Activated T-helper 17 cell treated with anti-CD3 and anti-CD28 coated beads, Interleukin-2, amount 50 U/mL, for 72 hours (primary cell): ENCODE measurements at regions not wholly inside any gene's neighbourhood (a gene's known extent, or its start where the extent isn't known, plus 50 kb on each side); places are given as distances from the start of the nearest gene placed in this dataset.

ENCODE experiments used
- ATAC-seq: fragments of 150-1000 bp; cut with Tn5 transposase; replicated peaks from 2 replicates; pipeline ENCODE4 v1.10.0; 2021; ENCODE audit warnings: mild to moderate bottlenecking, moderate library complexity
- H3K27ac Mint-ChIP-seq: one replicate; pipeline ENCODE4 v1.8.0; 2022; ENCODE audit warnings: mixed read lengths
- H3K27me3 Mint-ChIP-seq: one replicate; pipeline ENCODE4 v1.8.0; 2022; ENCODE audit warnings: mixed read lengths
- H3K36me3 Mint-ChIP-seq: one replicate; pipeline ENCODE4 v1.8.0; 2022; ENCODE audit warnings: low read depth, mild to moderate bottlenecking, mixed read lengths
- H3K4me1 Mint-ChIP-seq: one replicate; pipeline ENCODE4 v1.8.0; 2022; ENCODE audit warnings: mixed read lengths
- H3K4me3 Mint-ChIP-seq: one replicate; pipeline ENCODE4 v1.8.0; 2022; ENCODE audit warnings: mild to moderate bottlenecking, mixed read lengths
- H3K9me3 Mint-ChIP-seq: one replicate; pipeline ENCODE4 v1.8.0; 2022; ENCODE audit warnings: mixed read lengths

DNA sequence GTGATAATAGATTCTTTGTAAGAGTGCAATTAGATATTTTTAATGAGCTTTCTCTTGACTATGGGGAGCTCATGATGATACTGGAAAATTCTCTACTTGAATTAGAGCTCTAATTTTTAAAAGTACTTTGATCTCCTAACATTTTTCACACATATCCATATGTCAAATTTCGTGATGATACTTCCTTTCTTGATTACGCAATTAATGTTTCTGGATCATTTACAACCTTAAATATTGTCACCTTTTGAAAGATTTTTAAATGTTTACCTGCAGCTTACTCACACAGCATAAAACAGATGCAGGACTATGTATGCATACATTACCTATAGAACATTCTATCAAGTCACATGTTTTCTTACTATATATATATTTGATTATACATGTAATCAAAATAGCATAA lies 598.5 kb upstream of the DSEL start:
- H3K4me3 Mint-ChIP-seq, result no peak overlapping the region
- H3K36me3 Mint-ChIP-seq, result no peaks in the 10 kb centered on the region
- no peak for ATAC-seq
- no peaks in the 10 kb centered on the region for H3K4me1 Mint-ChIP-seq
- H3K9me3 Mint-ChIP-seq, result no peaks in the 10 kb centered on the region
- no peaks in the 10 kb centered on the region for H3K27me3 Mint-ChIP-seq
- H3K27ac Mint-ChIP-seq, result no peak overlapping the region

GRCh38 chr18:68104036-68104435 lies 587.5 kb upstream of the DSEL start:
- H3K9me3 Mint-ChIP-seq, result no peaks in the 10 kb centered on the region
- no peak for ATAC-seq
- no peaks in the 10 kb centered on the region for H3K27me3 Mint-ChIP-seq
- no peak overlapping the region for H3K4me3 Mint-ChIP-seq
- H3K4me1 Mint-ChIP-seq, result no peaks in the 10 kb centered on the region
- H3K27ac Mint-ChIP-seq, result no peak overlapping the region
- no peaks in the 10 kb centered on the region for H3K36me3 Mint-ChIP-seq

GRCh38 chr18:68103561-68103960 lies 587.0 kb upstream of the DSEL start:
- H3K4me1 Mint-ChIP-seq, result no peaks in the 10 kb centered on the region
- H3K27ac Mint-ChIP-seq, result no peak overlapping the region
- H3K36me3 Mint-ChIP-seq, result no peaks in the 10 kb centered on the region
- H3K9me3 Mint-ChIP-seq, result no peaks in the 10 kb centered on the region
- no peak overlapping the region for H3K4me3 Mint-ChIP-seq
- ATAC-seq, result no peak
- H3K27me3 Mint-ChIP-seq, result no peaks in the 10 kb centered on the region

DNA sequence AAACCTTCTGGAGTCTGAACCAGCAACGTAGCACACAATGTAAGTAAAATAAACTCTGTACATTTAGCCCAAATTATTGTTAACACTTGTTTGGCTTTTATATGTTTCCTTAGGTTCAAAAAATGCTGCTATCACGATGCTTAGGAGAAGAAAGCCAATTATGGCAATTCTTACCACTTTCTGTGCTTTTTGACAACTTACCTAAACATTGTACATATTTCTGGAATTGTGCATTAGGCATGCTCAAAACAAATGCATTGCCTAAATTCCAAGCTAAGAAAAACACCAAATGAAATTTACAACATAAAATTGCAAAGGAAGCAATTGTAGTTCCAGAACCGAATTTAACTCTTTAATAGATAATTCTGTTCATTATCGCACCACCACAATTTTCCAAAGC lies 585.6 kb upstream of the DSEL start:
- H3K36me3 Mint-ChIP-seq, result no peaks in the 10 kb centered on the region
- no peaks in the 10 kb centered on the region for H3K9me3 Mint-ChIP-seq
- H3K4me1 Mint-ChIP-seq, result no peaks in the 10 kb centered on the region
- no peak overlapping the region for H3K27ac Mint-ChIP-seq
- no peaks in the 10 kb centered on the region for H3K27me3 Mint-ChIP-seq
- ATAC-seq, result no peak
- H3K4me3 Mint-ChIP-seq, result no peak overlapping the region

GRCh38 chr18:68098655-68099054 lies 582.1 kb upstream of the DSEL start:
- Mint-ChIP-seq H3K27ac (no peak overlapping the region), H3K9me3 (no peaks in the 10 kb centered on the region), H3K36me3 (no peaks in the 10 kb centered on the region), H3K4me3 (no peak overlapping the region), H3K27me3 (no peaks in the 10 kb centered on the region), H3K4me1 (no peaks in the 10 kb centered on the region)
- no peak for ATAC-seq

DNA sequence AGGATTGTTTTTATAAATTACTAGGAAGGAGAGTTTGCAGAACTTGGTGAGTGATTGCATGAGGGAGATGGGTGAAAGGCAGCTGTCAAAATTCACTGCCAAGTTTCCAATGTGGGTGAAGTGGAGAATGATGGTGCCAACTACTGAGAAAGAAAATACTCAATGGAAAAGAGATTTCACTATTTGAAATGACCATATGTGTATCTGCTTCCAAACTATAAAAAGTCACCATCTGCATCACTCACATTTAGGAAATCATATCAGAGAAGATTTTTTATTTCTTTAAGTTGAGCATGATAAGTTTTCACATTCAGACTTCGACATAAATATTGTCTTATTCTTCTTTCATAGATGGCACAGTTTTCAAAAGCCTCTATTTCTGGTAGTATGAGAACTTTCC lies 570.0 kb upstream of the DSEL start:
- H3K27me3 Mint-ChIP-seq, result no peaks in the 10 kb centered on the region
- no peaks in the 10 kb centered on the region for H3K9me3 Mint-ChIP-seq
- no peak for ATAC-seq
- no peak overlapping the region for H3K4me3 Mint-ChIP-seq
- H3K36me3 Mint-ChIP-seq, result no peaks in the 10 kb centered on the region
- no peak overlapping the region for H3K27ac Mint-ChIP-seq
- H3K4me1 Mint-ChIP-seq, result no peaks in the 10 kb centered on the region

- no peak for ATAC-seq
- Mint-ChIP-seq H3K27me3 (no peaks in the 10 kb centered on the region), H3K9me3 (no peaks in the 10 kb centered on the region), H3K4me3 (no peak overlapping the region), H3K36me3 (no peaks in the 10 kb centered on the region), H3K4me1 (no peaks in the 10 kb centered on the region), H3K27ac (no peak overlapping the region)
Observed at GRCh38 chr18:68085251-68085650, 568.7 kb upstream of the DSEL start.

DNA sequence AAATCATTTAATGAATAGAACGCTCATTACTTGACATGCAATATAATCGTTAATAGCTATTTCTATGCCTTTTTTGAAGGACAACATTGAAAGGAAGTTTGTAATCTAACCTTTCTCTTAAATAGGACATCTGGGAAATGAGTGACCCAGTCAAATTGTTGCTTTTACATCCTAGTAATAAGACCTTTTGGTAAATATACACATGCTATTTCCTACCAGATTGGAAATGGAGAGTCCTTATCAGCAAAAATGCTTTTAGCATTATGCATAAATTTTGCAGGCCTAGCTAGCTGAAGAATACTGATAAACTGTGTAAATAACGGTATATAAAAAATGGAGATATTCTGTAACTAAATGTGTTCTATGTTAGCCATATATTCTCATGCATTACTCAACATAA lies 567.3 kb upstream of the DSEL start:
- H3K36me3 Mint-ChIP-seq, result no peaks in the 10 kb centered on the region
- H3K27ac Mint-ChIP-seq, result no peak overlapping the region
- no peaks in the 10 kb centered on the region for H3K4me1 Mint-ChIP-seq
- no peaks in the 10 kb centered on the region for H3K9me3 Mint-ChIP-seq
- no peak overlapping the region for H3K4me3 Mint-ChIP-seq
- H3K27me3 Mint-ChIP-seq, result no peaks in the 10 kb centered on the region
- no peak for ATAC-seq

DNA sequence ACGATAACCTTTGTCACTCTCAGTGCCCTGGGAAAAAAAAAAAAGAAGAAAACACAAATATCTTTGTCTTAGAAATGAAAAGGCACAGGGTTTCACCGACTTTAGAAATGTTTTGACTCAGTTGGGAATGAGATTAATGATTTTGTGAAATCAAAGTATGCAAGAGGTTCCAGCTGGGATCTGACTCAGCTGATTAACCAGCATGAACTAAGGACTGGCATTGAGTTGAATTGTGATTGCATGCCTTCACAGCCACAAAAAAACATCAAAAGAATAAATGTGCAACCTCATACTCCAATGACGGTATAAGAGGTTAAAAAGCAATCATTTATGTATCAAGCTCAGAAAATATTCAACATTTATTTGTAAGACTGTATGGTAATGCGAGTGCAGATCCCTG lies 566.6 kb upstream of the DSEL start:
- Mint-ChIP-seq H3K9me3 (no peaks in the 10 kb centered on the region), H3K27me3 (no peaks in the 10 kb centered on the region), H3K27ac (no peak overlapping the region), H3K4me3 (no peak overlapping the region), H3K36me3 (no peaks in the 10 kb centered on the region), H3K4me1 (no peaks in the 10 kb centered on the region)
- ATAC-seq, result no peak

- no peaks in the 10 kb centered on the region for H3K9me3 Mint-ChIP-seq
- ATAC-seq, result no peak
- no peaks in the 10 kb centered on the region for H3K36me3 Mint-ChIP-seq
- no peaks in the 10 kb centered on the region for H3K27me3 Mint-ChIP-seq
- no peak overlapping the region for H3K4me3 Mint-ChIP-seq
- no peak overlapping the region for H3K27ac Mint-ChIP-seq
- no peaks in the 10 kb centered on the region for H3K4me1 Mint-ChIP-seq
Observed at GRCh38 chr18:68072744-68073143, 556.2 kb upstream of the DSEL start.

- Mint-ChIP-seq H3K4me1 (no peaks in the 10 kb centered on the region), H3K9me3 (no peaks in the 10 kb centered on the region), H3K36me3 (no peaks in the 10 kb centered on the region), H3K4me3 (no peak overlapping the region), H3K27ac (no peak overlapping the region), H3K27me3 (no peaks in the 10 kb centered on the region)
- no peak for ATAC-seq
Observed at GRCh38 chr18:68060871-68061270, 544.4 kb upstream of the DSEL start.

DNA sequence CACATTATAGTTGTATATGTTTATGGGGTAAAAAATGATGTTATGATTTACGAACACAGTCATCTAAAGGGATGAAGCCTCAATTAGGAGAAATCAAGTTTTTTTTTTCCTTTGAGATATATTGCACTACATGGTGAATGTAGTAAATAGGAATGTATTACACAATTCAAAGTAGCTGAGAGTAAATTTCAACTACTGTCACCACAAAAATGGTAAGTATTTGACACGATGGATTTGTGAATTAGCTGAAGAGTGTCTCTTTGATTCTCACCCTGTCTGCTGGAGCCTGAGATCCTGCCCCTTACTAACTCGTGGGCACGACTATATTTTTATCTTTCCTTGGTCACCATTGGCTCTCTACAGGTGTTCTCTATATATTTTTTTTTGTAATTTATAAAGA lies 540.4 kb upstream of the DSEL start:
- Mint-ChIP-seq H3K4me3 (no peak overlapping the region), H3K4me1 (no peaks in the 10 kb centered on the region), H3K27ac (no peak overlapping the region), H3K9me3 (no peaks in the 10 kb centered on the region), H3K27me3 (no peaks in the 10 kb centered on the region), H3K36me3 (no peaks in the 10 kb centered on the region)
- no peak for ATAC-seq

DNA sequence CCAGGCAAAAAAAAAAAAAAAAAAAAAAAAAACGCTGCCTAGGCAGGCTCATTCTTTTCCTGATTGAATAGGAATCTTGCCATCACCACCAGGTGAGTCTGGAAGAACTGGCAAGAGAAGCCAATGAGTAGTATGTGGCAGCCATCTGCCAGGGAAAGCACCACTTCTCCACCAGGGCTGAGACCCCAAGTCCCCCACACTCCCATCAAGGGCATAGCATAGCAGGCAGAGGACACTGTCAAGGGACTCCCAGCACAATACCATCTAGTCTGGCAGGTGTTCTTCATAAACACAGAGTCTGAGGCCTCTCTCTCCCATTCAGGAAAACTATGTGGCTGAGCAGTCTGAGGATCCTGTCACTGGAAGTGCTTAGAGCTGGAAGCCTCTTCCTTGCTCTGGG lies 538.1 kb upstream of the DSEL start:
- H3K27me3 Mint-ChIP-seq, result no peaks in the 10 kb centered on the region
- H3K4me1 Mint-ChIP-seq, result no peaks in the 10 kb centered on the region

GRCh38 chr18:68053290-68053689 lies 536.8 kb upstream of the DSEL start:
- H3K27me3 Mint-ChIP-seq, result no peaks in the 10 kb centered on the region
- H3K4me1 Mint-ChIP-seq, result no peaks in the 10 kb centered on the region
- no peaks in the 10 kb centered on the region for H3K36me3 Mint-ChIP-seq

More for the DNA sequence above, 538.1 kb upstream of the DSEL start:
- Mint-ChIP-seq H3K9me3 (no peaks in the 10 kb centered on the region), H3K36me3 (no peaks in the 10 kb centered on the region), H3K4me3 (no peak overlapping the region), H3K27ac (no peak overlapping the region)
- no peak for ATAC-seq

DNA sequence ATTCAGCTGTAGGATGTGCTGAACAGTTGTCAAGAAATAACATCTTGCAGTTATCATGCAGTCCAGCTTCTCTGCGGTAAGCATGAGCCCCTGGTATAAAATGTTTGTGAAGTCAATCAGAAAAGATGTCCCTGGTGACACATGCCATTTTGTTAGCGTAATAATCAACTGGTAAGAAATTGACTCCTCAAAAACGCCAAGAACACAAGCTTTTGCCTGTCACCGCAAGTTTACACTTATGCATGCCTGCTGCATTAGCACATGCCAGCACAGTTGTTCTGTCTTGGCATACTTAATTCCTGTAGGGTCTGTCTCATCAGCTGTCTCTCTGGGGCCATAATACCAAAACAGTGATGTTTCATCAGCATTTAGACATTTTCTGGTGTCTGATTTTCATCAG lies 524.8 kb upstream of the DSEL start:
- Mint-ChIP-seq H3K36me3 (no peaks in the 10 kb centered on the region), H3K9me3 (no peaks in the 10 kb centered on the region), H3K4me1 (no peaks in the 10 kb centered on the region), H3K4me3 (no peak overlapping the region), H3K27ac (no peak overlapping the region), H3K27me3 (no peaks in the 10 kb centered on the region)
- ATAC-seq, result no peak

More at GRCh38 chr18:68053290-68053689, 536.8 kb upstream of the DSEL start:
- H3K4me3 Mint-ChIP-seq, result no peak overlapping the region
- no peak for ATAC-seq
- no peak overlapping the region for H3K27ac Mint-ChIP-seq
- H3K9me3 Mint-ChIP-seq, result no peaks in the 10 kb centered on the region

GRCh38 chr18:68040198-68040597 lies 523.7 kb upstream of the DSEL start:
- no peaks in the 10 kb centered on the region for H3K36me3 Mint-ChIP-seq
- no peaks in the 10 kb centered on the region for H3K9me3 Mint-ChIP-seq
- H3K27ac Mint-ChIP-seq, result no peak overlapping the region
- H3K4me1 Mint-ChIP-seq, result no peaks in the 10 kb centered on the region
- H3K27me3 Mint-ChIP-seq, result no peaks in the 10 kb centered on the region
- no peak overlapping the region for H3K4me3 Mint-ChIP-seq
- ATAC-seq, result no peak
